NOMO-1 treated with DMSO at 0.1 percent for 48 hours (cell line): ENCODE measurements at regions not wholly inside any gene's neighbourhood (a gene's known extent, or its start where the extent isn't known, plus 50 kb on each side); places are given as distances from the start of the nearest gene placed in this dataset.
"Not testable (repeated sequence)": the region's sequence is repeated elsewhere in the genome, so short reads cannot be mapped to it uniquely, and the experiment has no call there.

Experiments used
- DNase-seq: peaks from one replicate; lab custom pipeline; 2025; ENCODE audit not compliant: unreplicated experiment; lab: John Stamatoyannopoulos, UW

DNA sequence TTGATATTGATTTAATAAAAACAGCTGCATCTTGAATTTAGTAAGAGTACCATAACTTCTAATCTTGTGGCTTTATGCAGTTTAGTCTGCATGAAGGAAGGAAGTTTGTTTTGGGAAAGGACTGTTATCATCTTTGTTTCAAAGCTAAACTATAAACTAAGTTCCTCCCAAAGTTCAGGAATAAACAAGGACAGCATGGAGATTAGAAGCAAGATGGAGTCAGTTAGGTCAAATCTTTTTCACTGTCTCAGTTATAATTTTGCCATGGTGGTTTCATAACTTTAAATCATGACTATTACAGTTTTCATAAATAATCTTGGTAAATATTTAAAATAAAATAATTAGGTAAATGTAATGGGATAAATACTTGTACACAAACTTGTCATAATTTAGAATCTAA, 189.9 kb upstream of the ETV3 start:
- not testable (repeated sequence) for DNase-seq

DNA sequence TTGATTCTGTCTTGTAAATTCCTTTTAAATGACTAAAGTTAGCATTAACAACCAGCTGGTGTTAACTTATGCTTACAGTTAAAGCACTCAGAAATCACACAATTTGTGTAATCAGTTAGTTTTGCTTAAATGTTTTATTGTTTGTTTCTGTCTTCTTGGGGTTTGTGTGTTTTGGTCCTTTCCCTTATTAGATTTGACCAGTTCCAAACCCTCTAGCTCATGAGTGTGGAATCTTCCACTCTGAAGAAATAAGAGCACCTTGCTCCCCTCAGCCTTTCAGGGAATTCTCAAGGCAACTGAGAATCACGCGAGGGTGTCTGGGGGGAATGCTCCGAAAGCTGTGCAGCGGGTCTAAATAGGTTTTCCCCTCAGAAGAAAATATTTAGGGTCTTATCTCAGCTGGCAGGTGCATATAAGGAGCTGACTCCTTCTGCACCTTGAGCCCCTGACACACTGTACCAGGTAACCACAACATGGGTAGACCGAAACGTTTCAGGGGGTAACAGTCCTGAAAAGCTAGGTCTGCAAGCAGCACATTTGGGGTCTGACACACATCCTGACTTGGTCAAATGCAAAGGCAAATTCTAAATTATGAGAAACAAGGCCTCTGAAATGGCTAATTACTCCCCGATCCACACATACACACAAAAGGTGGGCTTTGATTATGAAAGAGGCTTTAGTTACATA, 188.1 kb upstream of the ETV3 start:
- no peak for DNase-seq

DNA sequence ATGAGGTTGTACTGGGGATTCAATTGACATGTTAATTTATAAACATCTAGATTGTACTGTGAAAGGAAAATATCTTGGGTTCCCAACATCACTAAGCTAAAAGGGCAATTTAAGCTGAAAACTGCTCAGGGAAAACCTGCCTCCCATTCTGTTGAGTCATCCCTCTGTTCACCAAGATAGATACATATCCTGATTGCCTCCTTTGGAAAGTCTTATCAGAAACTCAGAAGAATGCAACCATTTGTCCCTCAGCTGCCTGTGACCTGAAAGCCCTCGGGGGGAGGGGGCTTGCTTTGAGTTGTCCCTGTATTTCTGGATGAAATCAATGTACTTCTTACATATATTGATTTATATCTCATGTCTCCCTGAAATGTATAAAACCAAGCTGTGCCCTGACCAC, 187.0 kb upstream of the ETV3 start:
- DNase-seq, result no peak

DNA sequence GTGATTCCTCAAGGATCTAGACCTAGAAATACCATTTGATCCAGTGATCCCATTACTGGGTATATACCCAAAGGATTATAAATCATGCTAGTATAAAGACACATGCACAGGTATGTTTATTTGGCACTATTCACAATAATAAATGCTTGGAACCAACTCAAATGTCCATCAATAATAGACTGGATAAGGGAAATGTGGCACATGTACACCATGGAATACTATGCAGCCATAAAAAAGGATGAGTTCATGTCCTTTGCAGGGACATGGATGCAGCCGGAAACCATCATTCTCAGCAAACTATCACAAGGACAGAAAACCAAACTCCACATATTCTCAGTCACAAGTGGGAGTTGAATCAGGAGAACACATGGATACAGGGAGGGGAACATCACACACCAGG, 183.8 kb upstream of the ETV3 start:
- not testable (repeated sequence) for DNase-seq

DNA sequence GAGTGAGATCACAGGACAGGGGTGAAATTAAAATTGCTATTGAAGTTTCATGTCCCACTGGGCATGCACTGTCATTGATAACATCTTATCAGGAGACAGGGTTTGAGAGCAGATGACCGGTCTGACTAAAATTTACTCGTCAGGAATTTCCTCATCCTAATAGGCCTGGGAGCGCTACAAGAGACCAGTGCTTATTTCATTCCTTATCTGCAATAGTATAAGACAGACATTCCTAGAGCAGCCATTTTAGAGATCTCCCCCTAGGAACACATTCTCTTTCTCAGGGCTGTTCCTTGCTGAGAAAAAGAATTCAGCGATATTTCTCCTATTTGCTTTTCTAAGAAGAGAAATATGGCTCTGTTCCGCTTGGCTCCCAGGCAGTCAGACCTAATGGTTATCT, 181.4 kb upstream of the ETV3 start:
- DNase-seq, result no peak

DNA sequence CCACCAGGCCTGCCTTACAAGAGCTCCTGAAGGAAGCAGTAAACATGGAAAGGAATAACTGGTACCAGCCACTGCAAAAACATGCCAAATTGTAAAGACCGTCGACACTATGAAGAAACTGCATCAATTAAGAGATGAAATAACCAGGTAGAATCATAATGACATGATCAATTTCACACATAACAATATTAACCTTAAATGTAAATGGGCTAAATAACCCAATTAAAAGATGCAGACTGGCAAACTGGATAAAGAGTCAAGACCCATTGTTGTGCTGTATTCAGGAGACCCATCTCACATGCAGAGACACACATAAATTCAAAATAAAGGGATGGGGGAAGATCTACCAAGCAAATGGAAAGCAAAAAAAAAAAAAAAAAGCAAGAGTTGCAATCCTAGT, 179.0 kb upstream of the ETV3 start:
- DNase-seq, result not testable (repeated sequence)

DNA sequence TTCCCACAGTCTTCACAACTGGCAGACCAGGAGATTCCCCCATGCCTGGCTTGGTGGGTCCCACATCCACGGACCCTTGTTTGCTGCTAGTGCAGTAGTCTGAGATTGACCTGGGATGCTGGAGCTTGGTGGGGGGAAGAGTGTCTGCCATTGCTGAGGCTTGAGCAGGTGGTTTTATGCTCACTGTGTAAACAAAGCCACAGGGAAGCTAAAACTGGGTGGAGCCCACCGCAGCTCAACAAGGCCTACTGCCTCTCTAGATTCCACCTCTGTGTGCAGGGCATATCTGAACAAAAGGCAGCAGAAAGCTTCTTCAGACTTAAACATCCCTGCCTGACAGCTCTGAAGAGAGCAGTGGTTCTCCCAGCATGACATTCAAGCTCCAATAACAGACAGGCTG, 177.3 kb upstream of the ETV3 start:
- no peak for DNase-seq

DNA sequence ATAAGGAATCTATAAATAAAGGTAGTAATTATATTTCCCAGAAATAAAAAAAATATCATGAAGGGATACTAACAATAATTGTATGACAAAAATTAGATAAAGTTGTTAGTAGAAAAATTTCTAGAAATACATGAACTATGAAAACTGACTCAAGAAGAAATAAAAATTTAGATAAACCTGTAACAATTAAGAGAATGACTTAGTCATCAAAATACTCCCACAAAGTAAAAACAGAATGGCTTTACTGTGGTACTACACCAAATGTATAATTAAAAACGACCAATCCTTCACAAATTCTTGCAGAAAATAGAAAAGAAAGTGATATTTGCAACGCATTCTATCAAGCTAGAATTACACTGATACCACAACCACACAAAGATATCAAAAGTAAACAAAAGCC, 176.2 kb upstream of the ETV3 start:
- DNase-seq, result no peak

DNA sequence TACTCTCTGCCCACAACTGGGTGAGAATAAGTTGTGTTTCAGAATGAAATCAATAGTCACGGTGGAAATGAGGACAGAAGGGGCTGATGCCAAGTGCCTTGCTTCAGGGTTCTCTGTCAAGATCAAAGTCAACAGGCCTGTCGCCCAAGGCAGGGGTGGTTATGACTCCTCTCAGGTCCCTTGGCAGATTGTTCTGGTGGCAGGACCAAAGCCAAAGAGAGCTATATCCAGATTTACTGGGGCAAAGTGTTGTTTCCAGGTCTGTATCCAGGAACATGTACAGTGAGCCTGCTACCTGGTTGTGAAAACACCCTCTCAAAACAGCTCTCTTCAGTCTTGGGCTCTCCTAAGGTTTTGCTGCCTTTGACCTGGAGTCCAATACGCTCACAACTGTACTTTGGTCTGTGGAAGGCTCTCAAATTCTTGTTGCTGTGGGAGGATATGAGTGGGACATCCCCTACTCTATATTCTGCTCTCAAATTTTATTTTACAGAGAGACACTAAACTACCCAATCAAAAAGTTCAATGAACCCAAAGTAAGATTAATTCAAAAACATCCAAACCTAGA, 175.1 kb upstream of the ETV3 start:
- DNase-seq, result no peak

DNA sequence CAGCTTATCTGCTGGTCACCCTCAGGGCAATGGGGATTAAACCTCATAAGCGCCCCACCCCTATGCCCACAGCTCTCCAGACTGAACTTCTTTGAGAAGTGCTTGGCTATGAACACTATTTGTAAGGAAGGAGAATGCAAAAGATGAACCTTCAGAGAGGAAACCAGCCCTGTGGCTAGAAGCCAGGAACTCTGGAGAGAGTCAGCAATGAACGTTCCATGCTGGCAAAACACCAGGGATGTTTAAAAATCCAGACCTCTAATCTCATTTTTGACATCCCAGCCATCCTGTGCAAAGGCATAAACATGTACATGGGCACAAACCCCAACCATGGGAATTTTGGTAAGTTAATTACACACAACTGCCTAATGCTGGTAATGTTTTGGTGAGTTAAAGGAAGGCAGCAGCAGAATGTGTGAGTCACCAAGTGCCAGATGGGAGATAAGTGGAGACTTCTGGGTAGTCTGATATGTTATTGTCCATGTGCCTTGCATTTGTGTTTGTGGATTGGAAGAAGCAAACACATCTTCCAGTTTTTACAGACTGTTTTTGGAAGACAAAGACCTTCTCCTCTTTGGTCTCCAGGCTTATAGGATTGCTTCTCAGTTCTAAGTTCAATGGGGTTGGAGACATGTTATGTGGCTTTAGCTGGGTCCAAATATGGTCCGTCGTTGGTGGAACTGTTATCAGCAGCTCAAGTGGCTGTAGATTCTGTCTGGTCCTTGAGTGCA, 174.1 kb upstream of the ETV3 start:
- no peak for DNase-seq

DNA sequence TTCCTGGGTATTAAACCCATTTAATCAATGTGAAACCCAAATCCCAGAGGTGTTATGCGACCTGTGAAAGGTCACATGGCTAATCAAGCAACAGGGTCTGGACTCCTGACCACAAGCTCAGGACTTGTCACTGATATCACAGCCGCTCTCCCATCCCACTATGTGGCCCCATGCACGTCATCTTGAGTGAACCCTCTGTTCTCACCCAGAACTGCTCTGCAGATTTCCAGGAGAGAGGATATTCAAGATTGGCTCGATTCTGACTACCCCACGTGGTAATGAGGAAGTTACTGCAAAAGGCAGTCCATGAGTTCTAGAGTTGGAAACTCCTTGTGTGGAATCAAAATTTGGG, 173.5 kb upstream of the ETV3 start:
- DNase-seq, result no peak

DNA sequence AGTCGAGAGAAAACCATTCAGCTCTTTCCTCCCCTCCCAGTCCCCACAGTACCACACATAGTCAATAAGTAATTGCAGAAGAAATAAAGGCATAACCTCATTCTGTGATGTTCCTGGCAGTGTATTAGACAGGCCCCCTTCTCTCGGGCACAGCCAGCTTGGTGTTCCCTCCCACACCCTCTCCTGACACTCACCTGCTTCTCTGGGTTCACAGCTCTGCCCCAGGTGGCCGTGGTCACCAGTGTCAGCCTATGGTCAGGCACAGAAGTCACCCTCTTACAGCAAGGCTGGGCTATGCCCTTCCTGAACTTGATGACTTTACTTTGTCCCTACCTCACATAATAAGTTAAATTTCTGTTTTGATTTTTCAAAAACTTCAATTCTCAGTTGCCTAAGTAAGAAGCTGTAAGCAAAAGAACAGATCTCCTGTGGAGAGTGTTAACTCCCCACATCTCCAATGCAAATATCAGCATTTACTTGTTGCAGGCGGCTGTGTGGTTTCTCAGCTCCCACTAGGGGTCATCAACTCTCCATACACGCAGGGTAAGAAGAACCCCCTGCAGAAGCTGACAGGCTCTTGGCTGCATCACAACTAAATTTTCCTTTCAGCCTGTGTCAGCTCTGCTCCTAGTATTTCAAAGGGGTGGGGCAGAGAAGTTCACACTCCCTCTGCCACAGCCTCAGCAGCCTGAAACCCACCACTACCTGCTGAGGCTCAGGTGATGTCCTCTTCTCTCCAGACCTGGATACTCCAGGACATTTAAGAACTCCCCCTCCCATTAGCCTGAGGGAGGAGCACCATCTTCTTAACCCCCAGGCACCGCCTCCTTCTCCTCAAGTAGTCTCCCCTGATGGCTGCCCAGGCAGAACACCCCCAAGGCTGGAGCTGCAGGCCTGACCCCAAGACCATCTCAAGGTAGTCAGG, 172.9 kb upstream of the ETV3 start:
- peak; percentile 56 for DNase-seq

DNA sequence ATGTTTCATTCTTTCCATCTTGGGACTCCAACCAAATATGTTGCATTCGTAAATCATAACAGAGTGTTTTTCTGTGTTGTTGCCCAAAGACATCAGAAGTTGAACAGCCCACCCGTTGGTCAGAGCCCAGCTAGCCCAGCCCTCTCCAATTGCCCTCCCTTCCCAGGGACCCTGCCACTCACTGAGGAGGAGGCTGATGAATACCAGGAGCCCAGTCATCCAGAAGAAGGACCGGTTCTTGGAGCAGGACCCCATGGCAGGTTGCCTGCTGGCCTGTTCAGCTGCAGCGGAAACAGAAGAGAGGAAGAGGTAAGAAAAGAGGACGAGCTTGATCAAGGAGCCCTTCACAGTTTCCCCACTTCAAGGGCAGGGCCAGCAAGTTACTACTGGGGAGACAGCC, 172.2 kb upstream of the ETV3 start:
- no peak for DNase-seq

DNA sequence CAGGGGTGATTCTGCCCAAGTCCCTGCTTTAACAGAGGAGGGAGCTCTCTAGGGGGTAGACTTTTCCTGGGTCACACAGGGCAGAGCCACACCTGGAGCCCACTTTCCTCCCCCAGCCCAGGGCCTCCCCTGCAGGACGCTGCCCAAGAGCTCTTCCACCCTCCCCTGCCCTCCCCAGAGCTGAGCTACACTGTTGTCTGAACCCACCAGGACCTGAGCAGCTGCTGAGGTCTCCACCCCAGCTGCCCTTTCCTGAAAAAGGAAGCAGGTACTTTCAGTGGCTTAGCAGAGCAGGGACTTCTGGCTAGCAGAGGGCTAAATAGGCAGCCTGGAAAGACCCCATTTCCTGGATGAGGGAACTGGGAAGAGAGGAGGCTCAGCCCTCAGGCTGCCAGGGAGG, 169.3 kb upstream of the ETV3 start:
- DNase-seq, result no peak

DNA sequence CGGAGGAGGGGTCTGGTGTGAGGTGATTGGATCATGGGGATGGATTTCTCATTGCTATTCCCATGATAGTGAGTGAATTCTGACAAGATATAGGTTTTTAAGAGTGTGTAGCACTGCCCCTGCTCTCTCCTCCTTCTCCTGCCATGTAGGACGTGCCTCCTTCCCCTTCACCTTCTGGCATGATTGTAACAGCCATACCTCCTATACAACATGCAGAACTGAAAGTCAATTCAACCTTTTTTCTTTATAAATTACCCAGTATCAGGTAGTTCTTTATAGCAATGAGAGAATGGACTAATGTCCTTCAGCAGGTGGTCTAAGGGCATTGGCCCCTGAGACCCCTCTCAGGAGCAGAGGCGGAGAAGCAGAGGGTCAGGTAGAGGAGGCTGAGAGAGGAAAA, 168.7 kb upstream of the ETV3 start:
- DNase-seq, result no peak

DNA sequence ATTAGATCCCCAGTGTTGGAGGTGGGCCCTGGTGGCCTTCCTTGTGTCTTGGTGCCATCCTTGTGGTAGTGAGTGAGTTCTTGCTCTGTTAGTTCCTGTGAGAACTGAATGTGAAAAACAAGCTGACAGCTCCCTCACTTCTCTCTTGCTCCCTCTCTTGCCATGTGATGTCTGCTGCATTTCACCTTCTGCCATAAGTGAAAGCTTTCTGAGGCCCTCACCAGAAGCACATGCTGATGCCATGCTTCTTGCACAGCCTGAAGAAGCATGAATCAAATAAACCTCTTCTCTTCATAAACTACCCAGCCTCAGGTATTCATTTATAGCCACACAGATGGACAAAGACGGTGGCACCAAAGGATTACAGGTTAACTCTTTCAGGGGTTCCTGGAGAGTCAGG, 166.1 kb upstream of the ETV3 start:
- DNase-seq, result no peak

DNA sequence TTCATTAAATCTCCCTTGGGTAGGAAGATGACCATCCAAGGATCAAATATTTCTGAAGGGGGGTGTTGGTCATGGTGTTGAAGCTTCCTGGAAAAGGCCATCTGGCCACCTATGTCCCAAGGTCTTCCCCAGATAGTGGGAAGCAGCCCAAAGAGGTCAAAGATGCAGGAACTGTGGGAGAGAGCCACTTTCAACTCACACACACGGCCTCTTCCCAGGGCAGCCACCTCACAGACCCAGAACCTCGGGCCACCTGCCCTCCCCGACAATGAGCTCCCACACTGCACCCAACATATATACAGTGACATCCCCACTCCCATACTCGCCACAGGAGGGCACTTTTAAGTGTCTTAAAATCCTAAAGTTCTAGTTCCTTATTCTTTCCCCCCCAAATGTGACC, 164.5 kb upstream of the ETV3 start:
- no peak for DNase-seq

DNA sequence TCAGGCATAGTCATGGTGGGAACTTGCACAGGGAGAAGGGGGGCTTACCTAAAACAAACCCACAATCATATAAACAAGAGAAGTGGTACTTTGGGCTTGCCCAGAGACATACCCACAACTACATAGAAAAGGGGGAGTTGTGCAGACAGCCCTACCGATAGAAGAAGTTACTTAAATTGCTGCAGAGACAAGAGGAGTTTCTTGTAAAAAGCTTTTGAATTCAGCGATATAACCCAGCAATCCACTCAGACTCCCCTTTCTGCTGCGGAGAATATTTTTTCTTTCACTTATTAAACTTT, 164.0 kb upstream of the ETV3 start:
- DNase-seq, result no peak

DNA sequence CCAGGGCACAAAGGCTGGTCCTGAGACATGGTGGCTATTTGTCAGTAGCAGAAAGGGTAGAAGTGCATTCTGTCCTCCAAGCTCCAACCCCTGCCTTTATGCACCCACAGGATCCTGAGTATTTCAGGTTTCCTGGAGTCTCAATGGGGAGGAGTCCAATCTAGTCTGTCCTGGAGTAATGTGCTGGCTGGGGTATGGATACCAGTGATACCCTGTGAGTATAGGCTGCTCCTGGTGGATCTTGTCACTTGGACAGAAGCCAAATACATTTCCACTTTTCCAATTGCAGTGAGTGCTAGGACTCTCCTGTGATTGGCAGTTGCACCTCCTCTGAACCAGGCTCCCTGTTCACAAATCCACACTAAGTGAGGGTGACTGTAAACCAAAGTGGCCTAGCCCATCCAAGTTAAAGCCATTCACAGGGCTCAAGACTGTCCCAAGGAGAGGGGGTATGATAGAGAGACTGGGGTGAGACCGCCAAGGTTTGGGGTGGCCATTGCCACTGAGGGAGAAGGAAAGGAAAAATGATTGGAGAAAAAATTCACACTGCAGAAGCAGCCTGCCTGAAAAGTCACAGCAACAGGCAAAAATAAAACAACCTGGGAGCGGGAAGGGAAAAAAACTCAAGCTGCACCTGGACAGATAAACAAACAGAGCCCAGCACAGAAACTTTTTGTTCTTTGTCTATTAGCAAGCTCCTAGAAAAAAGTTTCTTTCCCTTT, 163.4 kb upstream of the ETV3 start:
- DNase-seq, result no peak

DNA sequence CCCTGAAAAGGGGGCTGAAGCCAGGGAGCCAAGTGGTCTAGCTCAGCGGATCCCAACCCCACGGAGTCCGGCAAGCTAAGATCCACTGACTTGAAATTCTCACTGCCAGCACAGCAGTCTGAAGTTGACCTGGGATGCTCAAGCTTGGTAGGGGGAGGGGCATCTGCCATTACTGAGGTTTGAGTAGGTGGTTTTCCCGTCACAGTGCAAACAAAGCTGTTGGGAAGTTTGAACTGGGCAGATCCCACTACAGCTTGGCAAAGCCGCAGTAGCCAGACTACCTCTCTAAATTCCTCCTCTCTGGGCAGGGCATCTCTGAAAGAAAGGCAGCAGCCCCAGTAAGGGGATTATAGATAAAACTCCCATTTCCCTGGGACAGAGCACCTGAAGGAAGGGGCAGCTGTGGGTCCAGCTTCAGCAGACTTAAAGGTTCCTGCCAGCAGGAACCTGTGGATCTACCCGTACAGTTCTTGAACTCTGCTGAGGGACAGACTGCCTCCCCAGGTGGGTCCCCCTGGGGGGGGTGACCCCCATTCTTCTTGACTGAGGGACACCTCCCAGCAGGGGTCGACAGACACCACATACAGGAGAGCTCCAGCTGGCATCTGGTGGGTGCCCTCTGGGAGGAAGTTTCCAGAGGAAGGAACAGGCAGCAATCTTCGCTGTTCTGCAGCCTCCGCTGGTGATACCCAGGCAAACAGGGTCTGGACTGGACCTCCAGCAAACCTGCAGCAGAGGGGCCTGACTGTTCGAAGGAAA, 156.4 kb upstream of the ETV3 start:
- not testable (repeated sequence) for DNase-seq
